Subcutaneous abdominal adipose tissue (tissue), 5 donors: ENCODE measurements at regions not wholly inside any gene's neighbourhood (a gene's known extent, or its start where the extent isn't known, plus 50 kb on each side); places are given as distances from the start of the nearest gene placed in this dataset.

Experiments used
- H3K27ac ChIP-seq: one replicate; pipeline ENCODE4 v1.7.0; 2013; ENCODE audit warnings: low read depth, mild to moderate bottlenecking, inconsistent platforms, low read length, moderate library complexity
- H3K27me3 ChIP-seq, 5 donors: one replicate each; pipeline ENCODE4 v1.7.0; 2013; ENCODE audit warnings: low read length in 5 of 5, inconsistent platforms in 1 of 5; ENCODE audit not compliant: control insufficient read depth in 5 of 5, insufficient read depth in 4 of 5
- H3K36me3 ChIP-seq, 5 donors: one replicate each; pipeline ENCODE4 v1.7.0; 2013; ENCODE audit warnings: low read length in 5 of 5; ENCODE audit not compliant: control insufficient read depth in 5 of 5, insufficient read depth in 5 of 5
- H3K4me1 ChIP-seq, 5 donors: one replicate each; pipeline ENCODE4 v1.7.0; 2013; ENCODE audit warnings: low read length in 5 of 5, mild to moderate bottlenecking in 3 of 5, moderate library complexity in 1 of 5; ENCODE audit not compliant: control insufficient read depth in 5 of 5, insufficient read depth in 5 of 5
- H3K4me3 ChIP-seq, 5 donors: one replicate each; pipeline ENCODE4 v1.7.0; 2013; ENCODE audit warnings: low read length in 5 of 5, low read depth in 1 of 5
- H3K9ac ChIP-seq, 5 donors: one replicate each; pipeline ENCODE4 v1.7.0; 2013; ENCODE audit warnings: low read length in 5 of 5, mild to moderate bottlenecking in 4 of 5, moderate library complexity in 3 of 5
- H3K9me3 ChIP-seq, 5 donors: one replicate each; pipeline ENCODE4 v1.7.0; 2013; ENCODE audit warnings: low read length in 5 of 5; ENCODE audit not compliant: control insufficient read depth in 5 of 5
- donor health status: healthy.
- donor health status: healthy.
- donor health status: healthy.
- donor health status: healthy.
- donor health status: healthy.

DNA sequence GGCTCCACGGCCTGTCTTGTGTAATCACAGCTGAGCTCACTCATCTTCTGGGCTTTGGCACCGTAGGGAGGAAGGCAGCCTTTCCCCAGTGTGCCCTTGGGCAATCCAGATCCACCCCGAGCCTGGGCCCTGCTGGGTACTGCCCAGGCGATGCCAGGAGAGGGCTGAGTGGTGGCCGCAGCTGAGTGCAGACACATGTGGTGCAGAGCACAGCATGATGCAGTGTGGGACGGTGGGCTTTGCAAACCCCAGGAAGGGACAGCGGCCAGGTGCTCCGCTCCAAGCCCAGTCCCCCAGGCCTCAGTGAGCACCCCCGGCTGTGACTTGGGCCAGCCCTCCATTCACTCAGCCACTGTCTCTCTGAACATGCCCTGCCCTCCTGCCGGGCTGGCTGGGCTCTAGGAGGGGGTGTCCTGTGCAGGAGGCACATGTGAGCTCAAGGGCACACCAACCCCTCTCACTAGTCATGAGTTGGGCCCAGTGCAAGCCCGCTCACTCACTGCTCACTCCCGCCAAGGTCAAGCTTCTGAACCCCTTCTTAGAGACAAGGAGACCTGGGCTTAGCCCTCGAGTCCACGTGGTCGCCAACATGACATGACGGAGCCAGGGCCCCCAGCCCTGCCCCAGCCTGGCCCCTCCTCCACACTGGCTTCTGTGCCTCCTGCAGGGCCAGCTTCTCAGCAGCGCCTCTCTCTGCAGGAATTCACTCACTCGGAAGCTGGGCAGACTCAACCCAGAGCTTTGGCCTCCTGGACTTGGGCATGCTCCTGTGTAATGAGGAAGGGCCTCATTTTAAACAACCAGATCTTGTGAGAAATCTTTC, 77.5 kb upstream of the INSIG1 start:
- Histone ChIP-seq H3K36me3 (no peaks in the 10 kb centered on the region), H3K27ac (no peak overlapping the region), H3K27me3 (peaks cover 0 to 4% (median 0%) of the 10 kb centered on the region in 5 donors), H3K4me1 (peaks cover 0 to 25% (median 12%) of the 10 kb centered on the region in 5 donors), H3K9me3 (no peaks in the 10 kb centered on the region), H3K4me3 (no peak overlapping the region), H3K9ac (no peak overlapping the region)

DNA sequence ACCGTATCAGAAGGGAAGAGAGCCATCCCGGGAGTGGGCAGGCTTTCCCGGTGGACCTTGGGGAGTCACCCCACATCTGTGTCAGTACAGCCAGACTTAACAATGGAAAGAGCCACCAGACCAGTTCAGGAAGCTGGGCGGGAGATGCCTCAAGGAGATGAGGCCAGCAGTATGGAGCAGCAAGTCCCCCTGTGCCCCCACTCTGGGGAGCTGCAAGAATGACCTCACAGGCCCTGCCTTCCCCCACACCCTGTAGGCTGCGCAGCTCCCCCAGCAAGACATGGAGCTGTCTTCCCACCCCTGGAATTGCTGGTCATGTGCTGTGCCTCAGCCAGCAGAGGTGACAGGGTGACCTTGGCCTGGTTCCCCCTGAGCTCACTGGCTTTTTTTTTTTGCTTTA, 76.8 kb upstream of the INSIG1 start:
- H3K27me3 ChIP-seq, result peaks cover 0 to 4% (median 0%) of the 10 kb centered on the region in 5 donors
- no peak overlapping the region for H3K4me3 ChIP-seq
- no peaks in the 10 kb centered on the region for H3K9me3 ChIP-seq
- no peaks in the 10 kb centered on the region for H3K36me3 ChIP-seq
- H3K9ac ChIP-seq, result no peak overlapping the region
- H3K27ac ChIP-seq, result no peak overlapping the region
- H3K4me1 ChIP-seq, result peaks cover 0 to 25% (median 12%) of the 10 kb centered on the region in 5 donors

DNA sequence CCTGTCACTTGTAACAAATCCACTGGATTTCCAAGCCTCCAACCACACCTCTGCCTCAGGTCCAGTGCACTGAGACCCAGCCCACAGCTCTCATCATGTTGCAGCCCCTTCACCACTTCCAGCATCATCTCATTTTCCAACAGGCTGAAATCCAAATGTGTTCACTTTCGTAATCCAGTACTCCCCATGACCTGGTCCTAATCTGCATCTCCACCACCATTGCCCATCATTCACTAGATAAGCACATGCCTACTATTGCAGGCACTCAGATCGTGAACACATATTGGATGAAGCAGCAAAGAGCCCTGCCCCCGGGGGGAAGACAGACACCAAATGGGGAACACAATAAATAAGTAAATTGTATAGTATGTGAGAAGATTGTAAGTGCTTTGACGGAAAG, 76.1 kb upstream of the INSIG1 start:
- Histone ChIP-seq H3K4me3 (no peak overlapping the region), H3K9ac (no peak overlapping the region), H3K27me3 (peaks cover 0 to 4% (median 0%) of the 10 kb centered on the region in 5 donors), H3K27ac (no peak overlapping the region), H3K9me3 (no peaks in the 10 kb centered on the region), H3K4me1 (peaks cover 0 to 25% (median 12%) of the 10 kb centered on the region in 5 donors), H3K36me3 (no peaks in the 10 kb centered on the region)

DNA sequence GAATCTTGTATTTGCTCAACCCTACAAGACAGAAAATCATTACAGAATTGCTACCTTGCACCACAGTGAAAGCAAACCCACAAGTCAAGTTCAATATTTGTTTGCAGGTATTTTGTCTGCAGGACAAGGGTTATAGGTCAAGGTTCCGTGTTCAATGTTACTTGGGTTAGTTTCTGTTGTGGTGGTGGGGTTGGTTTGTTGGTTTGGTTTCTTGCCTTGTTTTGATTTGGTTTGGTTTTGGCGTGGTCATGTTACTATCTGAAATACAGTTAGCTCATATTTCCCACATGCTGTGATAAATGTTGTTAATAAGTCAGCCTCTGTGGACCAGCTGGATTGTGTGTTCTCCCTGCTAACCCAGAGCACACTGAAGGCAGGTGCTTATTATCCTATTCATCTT, 75.6 kb upstream of the INSIG1 start:
- Histone ChIP-seq H3K9me3 (no peaks in the 10 kb centered on the region), H3K36me3 (no peaks in the 10 kb centered on the region), H3K27ac (no peak overlapping the region), H3K9ac (no peak overlapping the region), H3K4me3 (no peak overlapping the region), H3K4me1 (peaks cover 0 to 25% (median 12%) of the 10 kb centered on the region in 5 donors), H3K27me3 (peaks cover 0 to 4% (median under 1%) of the 10 kb centered on the region in 5 donors)

DNA sequence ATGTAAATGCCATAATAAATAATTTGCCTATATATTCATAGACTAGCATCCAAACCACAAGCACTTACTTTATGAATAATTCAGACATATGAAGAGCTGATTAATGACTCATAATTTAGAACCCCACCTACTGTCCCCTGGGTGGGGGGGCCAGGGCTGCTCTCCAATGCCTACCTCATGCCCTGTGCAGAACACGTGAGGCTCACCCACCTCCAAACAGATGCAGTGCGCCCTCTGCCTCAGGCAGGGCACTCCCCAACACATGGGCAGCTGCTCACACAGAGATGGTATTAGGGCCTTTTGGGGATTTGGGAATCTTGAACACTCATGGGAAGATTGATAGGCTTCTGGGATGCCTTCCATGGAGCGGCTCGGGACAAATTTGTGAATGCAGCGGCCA, 75.1 kb upstream of the INSIG1 start:
- Histone ChIP-seq H3K4me3 (no peak overlapping the region), H3K9me3 (no peaks in the 10 kb centered on the region), H3K4me1 (peaks cover 0 to 25% (median 12%) of the 10 kb centered on the region in 5 donors), H3K27ac (no peak overlapping the region), H3K9ac (no peak overlapping the region), H3K36me3 (no peaks in the 10 kb centered on the region), H3K27me3 (peaks cover 0 to 4% (median 3%) of the 10 kb centered on the region in 5 donors)

DNA sequence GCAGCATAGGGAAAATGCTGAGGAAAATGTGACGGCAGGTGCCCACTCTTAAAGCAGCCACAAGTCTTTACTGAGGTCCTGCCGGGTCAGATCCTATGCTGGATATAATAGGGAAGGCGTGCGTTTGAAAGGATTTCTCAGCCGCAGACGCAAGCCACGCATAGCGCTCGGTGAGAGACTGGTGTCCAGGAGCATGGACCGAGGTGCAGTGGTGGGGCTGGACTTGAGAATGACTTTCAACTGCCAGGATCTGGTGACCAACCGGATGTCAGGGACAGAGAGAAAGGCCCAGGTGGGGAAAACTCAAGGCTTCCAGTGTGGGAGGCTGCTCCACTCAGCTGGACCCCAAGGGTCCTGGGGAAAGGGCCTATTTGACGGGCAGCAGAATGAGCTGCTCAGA, 74.7 kb upstream of the INSIG1 start:
- Histone ChIP-seq H3K27ac (no peak overlapping the region), H3K9ac (no peak overlapping the region), H3K9me3 (no peaks in the 10 kb centered on the region), H3K4me1 (peaks cover 0 to 29% (median 12%) of the 10 kb centered on the region in 5 donors), H3K36me3 (no peaks in the 10 kb centered on the region), H3K4me3 (no peak overlapping the region), H3K27me3 (peaks cover 0 to 4% (median 3%) of the 10 kb centered on the region in 5 donors)

DNA sequence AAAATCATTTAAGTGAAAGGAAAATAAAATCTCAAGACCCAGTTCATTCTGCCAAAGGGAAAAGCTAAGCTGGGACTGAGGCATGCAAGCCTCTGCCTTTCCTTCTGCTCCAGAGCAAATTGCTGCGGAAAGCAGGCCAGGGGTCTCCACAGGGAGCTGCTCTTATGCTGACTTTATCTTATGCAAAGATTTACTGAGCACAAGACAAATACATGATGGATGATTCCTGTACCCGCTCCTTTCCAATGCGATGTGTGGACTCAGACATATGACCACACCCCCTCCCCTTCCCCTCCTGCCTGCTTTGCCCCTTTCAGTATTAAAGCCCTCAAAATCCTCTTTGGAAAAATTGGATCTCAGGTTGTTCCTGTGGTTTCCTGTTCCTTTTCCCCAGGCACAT, 74.2 kb upstream of the INSIG1 start:
- H3K9ac ChIP-seq, result no peak overlapping the region
- H3K27ac ChIP-seq, result no peak overlapping the region
- no peaks in the 10 kb centered on the region for H3K36me3 ChIP-seq
- H3K27me3 ChIP-seq, result peaks cover 0 to 3% (median 0%) of the 10 kb centered on the region in 5 donors
- no peak overlapping the region for H3K4me3 ChIP-seq
- peaks cover 0 to 34% (median 12%) of the 10 kb centered on the region in 5 donors for H3K4me1 ChIP-seq
- no peaks in the 10 kb centered on the region for H3K9me3 ChIP-seq

- Histone ChIP-seq H3K9ac (no peak overlapping the region), H3K27me3 (peaks cover 0 to 3% (median 0%) of the 10 kb centered on the region in 5 donors), H3K4me1 (peaks cover 2 to 35% (median 12%) of the 10 kb centered on the region in 5 donors), H3K4me3 (no peak overlapping the region), H3K36me3 (no peaks in the 10 kb centered on the region), H3K9me3 (no peaks in the 10 kb centered on the region), H3K27ac (no peak overlapping the region)
Measured at GRCh38 chr7:155224116-155224811, 73.4 kb upstream of the INSIG1 start.

DNA sequence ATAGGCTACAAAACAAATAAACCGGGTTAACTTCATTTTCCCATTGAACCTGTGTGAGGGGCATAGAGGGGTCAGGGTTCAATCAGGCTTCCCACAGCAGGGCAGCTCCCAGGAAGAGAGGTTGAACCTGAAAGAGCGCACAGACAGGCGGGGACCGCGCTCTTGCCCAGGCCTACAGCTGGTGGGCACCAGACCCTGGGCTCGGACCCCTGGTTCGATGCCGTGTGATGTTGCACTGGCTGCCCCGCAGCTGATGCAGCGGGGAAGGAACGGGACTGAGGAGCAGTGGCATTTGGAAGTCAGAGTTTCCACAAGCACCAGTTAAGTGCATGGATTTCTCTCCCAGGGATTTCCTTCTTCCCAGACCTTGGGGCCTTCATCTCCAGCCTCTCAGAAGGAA, 72.6 kb upstream of the INSIG1 start:
- H3K9ac ChIP-seq, result no peak overlapping the region
- peaks cover 2 to 33% (median 10%) of the 10 kb centered on the region in 5 donors for H3K4me1 ChIP-seq
- no peaks in the 10 kb centered on the region for H3K9me3 ChIP-seq
- no peak overlapping the region for H3K4me3 ChIP-seq
- H3K27me3 ChIP-seq, result peaks cover 0 to 3% (median 0%) of the 10 kb centered on the region in 5 donors
- H3K36me3 ChIP-seq, result no peaks in the 10 kb centered on the region
- no peak overlapping the region for H3K27ac ChIP-seq

GRCh38 chr7:155225516-155225915, 72.2 kb upstream of the INSIG1 start:
- H3K4me1 ChIP-seq, result peaks cover 3 to 29% (median 6%) of the 10 kb centered on the region in 5 donors
- peaks cover 0 to 3% (median 0%) of the 10 kb centered on the region in 5 donors for H3K27me3 ChIP-seq

More at GRCh38 chr7:155225516-155225915, 72.2 kb upstream of the INSIG1 start:
- Histone ChIP-seq H3K9me3 (no peaks in the 10 kb centered on the region), H3K27ac (no peak overlapping the region), H3K4me3 (no peak overlapping the region), H3K36me3 (no peaks in the 10 kb centered on the region), H3K9ac (no peak overlapping the region)
